Glutamatergic neuron (in vitro differentiated cells): ENCODE measurements at regions not wholly inside any gene's neighbourhood (a gene's known extent, or its start where the extent isn't known, plus 50 kb on each side); places are given as distances from the start of the nearest gene placed in this dataset.

Source experiments
- DNase-seq: peaks from one replicate; pipeline ENCODE4 v3.0.0; 2022
- H3K27ac Mint-ChIP-seq: one replicate; pipeline ENCODE4 v1.8.0; 2020; ENCODE audit warnings: mild to moderate bottlenecking, mixed read lengths, inconsistent platforms; ENCODE audit not compliant: unreplicated experiment
- H3K27me3 Mint-ChIP-seq: one replicate; pipeline ENCODE4 v1.8.0; 2020; ENCODE audit warnings: mild to moderate bottlenecking, moderate library complexity, mixed read lengths, inconsistent platforms; ENCODE audit not compliant: unreplicated experiment
- H3K36me3 Mint-ChIP-seq: one replicate; pipeline ENCODE4 v1.8.0; 2020; ENCODE audit warnings: mild to moderate bottlenecking, mixed read lengths, inconsistent platforms; ENCODE audit not compliant: unreplicated experiment
- H3K4me1 Mint-ChIP-seq: one replicate; pipeline ENCODE4 v1.8.0; 2020; ENCODE audit warnings: mild to moderate bottlenecking, low read depth, mixed read lengths, inconsistent platforms; ENCODE audit not compliant: unreplicated experiment
- H3K4me3 Mint-ChIP-seq: one replicate; pipeline ENCODE4 v1.8.0; 2020; ENCODE audit warnings: mild to moderate bottlenecking, mixed read lengths, inconsistent platforms; ENCODE audit not compliant: unreplicated experiment
- H3K9me3 Mint-ChIP-seq: one replicate; pipeline ENCODE4 v1.8.0; 2020; ENCODE audit warnings: mild to moderate bottlenecking, moderate library complexity, mixed read lengths, inconsistent platforms; ENCODE audit not compliant: unreplicated experiment
- CTCF ChIP-seq: fragments of 200-600 bp; sonication (generic); IDR thresholded peaks from one replicate; pipeline ENCODE4 v1.5.0; 2021; ENCODE audit not compliant: partially characterized antibody, unreplicated experiment

- Mint-ChIP-seq H3K4me1 (no peaks in the 10 kb centered on the region), H3K4me3 (no peak overlapping the region), H3K27ac (no peak overlapping the region), H3K36me3 (no peaks in the 10 kb centered on the region), H3K27me3 (peaks cover 5% of the 10 kb centered on the region), H3K9me3 (peaks cover 2% of the 10 kb centered on the region)
- DNase-seq = no peak
- no peak for TF ChIP-seq CTCF
These were observed 209.3 kb downstream of the HAUS1 start for GRCh38 chr18:46313521-46313920.

GRCh38 chr18:46314011-46314410 lies 209.8 kb downstream of the HAUS1 start:
- no peak overlapping the region for H3K27ac Mint-ChIP-seq
- H3K9me3 Mint-ChIP-seq = peaks cover 2% of the 10 kb centered on the region
- no peaks in the 10 kb centered on the region for H3K4me1 Mint-ChIP-seq
- no peak overlapping the region for H3K4me3 Mint-ChIP-seq
- DNase-seq = no peak
- TF ChIP-seq CTCF = no peak
- H3K36me3 Mint-ChIP-seq = no peaks in the 10 kb centered on the region
- peaks cover 5% of the 10 kb centered on the region for H3K27me3 Mint-ChIP-seq

- no peak overlapping the region for H3K27ac Mint-ChIP-seq
- no peaks in the 10 kb centered on the region for H3K4me1 Mint-ChIP-seq
- H3K27me3 Mint-ChIP-seq = peaks cover 5% of the 10 kb centered on the region
- TF ChIP-seq CTCF = no peak
- H3K4me3 Mint-ChIP-seq = no peak overlapping the region
- DNase-seq = no peak
- no peaks in the 10 kb centered on the region for H3K36me3 Mint-ChIP-seq
- H3K9me3 Mint-ChIP-seq = peaks cover 3% of the 10 kb centered on the region
These were observed 211.0 kb downstream of the HAUS1 start for GRCh38 chr18:46315161-46315560.

GRCh38 chr18:46318356-46318755 lies 214.2 kb downstream of the HAUS1 start:
- Mint-ChIP-seq H3K9me3 (peaks cover 1% of the 10 kb centered on the region), H3K36me3 (no peaks in the 10 kb centered on the region), H3K27ac (no peak overlapping the region), H3K4me1 (peaks cover 6% of the 10 kb centered on the region), H3K4me3 (no peak overlapping the region), H3K27me3 (no peaks in the 10 kb centered on the region)
- TF ChIP-seq CTCF = no peak
- DNase-seq = no peak

GRCh38 chr18:46319783-46320182 lies 215.6 kb downstream of the HAUS1 start:
- no peak overlapping the region for H3K27ac Mint-ChIP-seq
- no peak for TF ChIP-seq CTCF
- H3K4me1 Mint-ChIP-seq = peaks cover 6% of the 10 kb centered on the region
- peaks cover 1% of the 10 kb centered on the region for H3K9me3 Mint-ChIP-seq
- DNase-seq = no peak
- H3K36me3 Mint-ChIP-seq = no peaks in the 10 kb centered on the region
- no peaks in the 10 kb centered on the region for H3K27me3 Mint-ChIP-seq
- H3K4me3 Mint-ChIP-seq = no peak overlapping the region
